GM19324 (cell line): ENCODE measurements at regions not wholly inside any gene's neighbourhood (a gene's known extent, or its start where the extent isn't known, plus 50 kb on each side); places are given as distances from the start of the nearest gene placed in this dataset.

Source experiments
- ATAC-seq: cut with Tn5 transposase; IDR thresholded peaks from one replicate; pipeline ENCODE4 v1.9.1; 2021; ENCODE audit warnings: mild to moderate bottlenecking, moderate library complexity; ENCODE audit not compliant: unreplicated experiment, low FRiP score

DNA sequence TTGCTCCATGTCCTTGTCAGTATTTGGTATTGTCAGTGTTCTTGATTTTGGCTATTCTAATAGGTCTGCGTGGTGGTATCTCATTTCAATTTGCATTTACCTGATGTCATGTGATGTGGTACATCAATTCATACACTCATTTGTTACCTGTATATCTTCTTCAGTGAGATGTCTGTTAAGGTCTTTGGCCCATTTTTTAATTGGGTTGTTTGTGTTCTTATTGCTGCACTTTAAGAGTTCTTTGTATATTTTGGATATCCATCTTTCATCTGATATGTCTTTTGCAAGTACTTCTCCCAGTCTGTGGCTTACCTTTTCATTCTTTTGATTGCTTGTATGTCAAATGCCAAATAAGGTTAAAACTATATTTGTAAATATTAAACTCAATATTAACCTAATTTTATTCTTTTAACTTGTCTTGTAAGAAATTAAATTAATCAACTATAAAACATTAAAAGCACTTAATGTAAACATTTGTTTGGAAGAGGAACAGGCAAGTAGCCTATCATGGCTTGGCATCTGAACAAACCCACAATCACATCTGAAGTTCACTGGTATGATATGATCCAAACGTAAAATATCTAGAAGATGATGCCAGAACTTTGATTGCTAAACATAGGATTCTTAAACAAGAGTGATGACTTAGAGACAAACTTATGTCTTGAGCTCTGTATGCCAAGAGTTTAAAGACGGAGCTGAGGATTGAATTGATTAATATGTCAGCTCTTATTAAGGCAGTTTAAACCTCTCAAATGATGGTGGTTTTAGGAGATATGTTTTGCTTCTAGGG lies 587.3 kb downstream of the ANXA1 start:
- no peak for ATAC-seq

DNA sequence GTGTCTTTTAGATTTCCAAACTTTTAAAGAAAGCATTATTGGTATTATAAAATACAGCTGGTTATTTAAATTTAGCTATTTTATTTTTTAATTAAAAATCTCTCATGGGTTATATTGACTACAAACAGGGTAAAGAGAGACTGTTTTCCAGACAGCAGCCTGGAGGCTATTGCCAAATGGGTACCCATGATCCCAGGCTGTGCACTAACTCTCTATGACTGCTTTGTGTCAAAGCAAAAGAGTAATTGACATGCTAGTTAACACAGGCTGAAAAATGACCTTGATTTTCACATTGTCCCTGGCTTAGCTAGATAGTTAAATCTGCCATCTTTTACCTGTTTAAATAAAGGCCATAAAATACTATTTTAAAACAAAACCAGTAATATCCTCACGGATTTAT lies 589.7 kb downstream of the ANXA1 start:
- ATAC-seq: no peak

DNA sequence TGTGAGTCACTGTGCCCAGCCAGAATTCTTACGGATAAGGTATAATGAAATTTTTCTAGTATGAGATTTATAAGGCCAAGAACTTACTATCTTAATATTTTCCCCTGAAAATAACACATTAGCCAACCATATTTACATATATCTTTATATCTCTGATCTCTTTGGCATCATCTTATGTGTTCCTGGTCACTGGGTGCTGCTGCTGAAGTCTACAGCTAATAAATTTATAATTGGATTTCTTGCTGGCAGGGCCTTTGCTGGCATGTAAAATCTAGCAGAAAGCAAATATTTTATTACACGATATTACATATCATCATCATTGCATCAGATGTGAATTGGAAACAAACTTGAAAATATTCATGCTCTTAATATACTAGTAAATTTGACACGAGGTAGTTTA lies 590.7 kb downstream of the ANXA1 start:
- ATAC-seq: no peak

DNA sequence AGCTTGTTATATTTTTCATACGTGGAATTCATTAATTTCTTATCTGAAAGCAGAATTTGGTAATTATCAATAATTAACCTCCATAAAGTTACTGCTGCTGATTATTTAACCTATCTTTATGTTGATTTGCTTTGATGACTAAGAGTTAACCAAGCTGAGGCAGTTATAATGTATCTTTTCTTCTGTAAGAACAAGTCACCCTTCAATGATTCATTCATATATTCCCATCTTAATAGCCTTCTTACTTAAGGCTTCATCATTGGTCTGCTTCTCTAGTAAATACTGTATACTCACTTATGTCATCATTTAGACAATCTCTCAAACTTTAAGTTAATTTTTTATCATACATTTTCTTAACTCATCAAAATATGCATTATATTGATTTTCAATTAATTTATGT lies 592.2 kb downstream of the ANXA1 start:
- no peak for ATAC-seq

DNA sequence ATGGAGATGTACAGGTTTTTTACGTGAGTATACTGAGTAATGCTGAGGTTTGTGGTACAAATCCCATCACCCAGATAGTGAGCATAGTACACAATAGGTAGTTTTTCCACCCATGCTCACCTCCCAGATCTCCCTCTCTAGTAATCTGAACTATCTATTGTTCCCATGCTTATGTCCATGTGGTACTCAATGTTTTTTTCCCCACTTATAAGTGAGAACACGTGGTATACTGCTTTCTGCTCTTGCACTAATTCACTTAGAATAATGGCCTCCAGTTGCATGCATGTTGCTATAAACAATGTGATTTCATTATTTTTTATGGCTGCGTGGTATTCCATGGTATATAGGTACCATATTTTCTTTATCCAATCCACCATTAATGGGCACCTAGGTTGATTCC lies 593.9 kb downstream of the ANXA1 start:
- no peak for ATAC-seq

DNA sequence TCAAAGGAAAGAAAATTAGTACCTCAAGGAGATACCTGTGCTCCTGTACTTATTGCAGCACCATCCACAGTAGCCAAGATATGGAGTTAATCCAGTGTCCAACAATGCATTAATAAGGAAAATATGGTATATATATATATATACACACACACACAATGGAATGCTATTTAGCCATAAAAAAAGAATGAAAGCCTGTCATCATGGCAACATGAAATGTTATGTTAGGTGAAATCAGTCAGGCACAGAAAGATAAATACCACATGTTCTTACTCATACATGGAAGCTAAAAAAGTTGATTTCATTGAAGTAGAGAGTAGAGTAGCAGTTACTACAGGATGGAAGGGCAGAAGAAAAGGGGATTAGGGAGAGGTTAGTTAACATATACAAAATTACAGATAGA lies 601.5 kb downstream of the ANXA1 start:
- no peak for ATAC-seq

DNA sequence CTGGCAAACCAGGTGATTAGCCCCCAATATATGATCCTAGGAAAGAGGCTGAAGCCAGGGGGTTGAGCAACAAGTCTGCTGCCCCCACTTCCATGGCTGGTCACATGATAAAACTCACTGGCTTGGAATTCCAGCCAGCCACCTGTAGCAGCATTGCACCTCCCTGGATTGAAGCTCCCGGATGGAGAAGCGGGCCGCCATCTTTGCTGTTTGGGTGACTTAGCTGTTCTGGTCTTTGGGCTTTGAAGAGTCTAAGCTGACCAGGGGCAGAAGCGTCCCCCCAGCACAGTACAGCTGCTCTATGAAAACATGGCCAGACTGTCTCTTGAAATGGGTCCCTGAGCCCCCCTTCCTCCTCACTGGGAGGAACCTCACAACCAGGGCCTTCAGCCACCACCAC lies 610.2 kb downstream of the ANXA1 start:
- ATAC-seq: no peak

DNA sequence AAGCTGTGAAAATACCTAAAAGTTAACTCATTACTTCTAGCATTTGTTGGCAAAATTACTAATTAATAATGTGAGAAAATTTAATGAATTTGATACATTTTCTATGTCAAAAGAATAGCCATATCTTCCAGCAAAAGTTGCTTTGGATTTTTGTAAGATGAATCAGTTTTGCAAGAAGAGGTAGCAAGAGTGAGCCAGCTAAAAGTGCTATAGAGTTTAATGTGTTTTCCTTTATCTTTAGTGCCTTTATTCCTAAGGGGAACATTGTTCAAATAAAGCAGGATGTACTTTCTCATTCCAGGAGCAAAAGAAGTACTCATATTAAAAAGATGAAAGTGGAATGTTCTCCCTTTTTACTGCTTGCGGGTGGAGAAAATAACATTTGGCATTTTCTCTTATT lies 622.2 kb downstream of the ANXA1 start:
- no peak for ATAC-seq

DNA sequence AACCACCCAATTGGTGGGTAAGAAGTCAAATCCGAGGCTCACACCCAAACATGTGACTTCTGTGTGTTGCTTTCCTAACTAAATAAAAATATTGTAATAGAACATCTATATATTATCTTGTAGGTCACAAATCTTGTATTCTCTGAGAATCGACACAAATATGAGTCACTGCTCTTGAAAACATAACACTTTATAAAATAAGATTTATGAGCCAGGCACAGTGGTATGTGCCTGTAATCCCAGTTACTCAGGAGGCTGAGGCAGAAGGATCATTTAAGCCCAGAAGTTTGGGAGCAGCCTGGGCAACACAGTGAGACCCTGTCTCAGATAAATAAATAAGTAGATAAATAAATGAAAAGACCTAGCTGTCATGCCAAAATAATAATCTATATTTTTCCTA lies 624.1 kb downstream of the ANXA1 start:
- no peak for ATAC-seq

DNA sequence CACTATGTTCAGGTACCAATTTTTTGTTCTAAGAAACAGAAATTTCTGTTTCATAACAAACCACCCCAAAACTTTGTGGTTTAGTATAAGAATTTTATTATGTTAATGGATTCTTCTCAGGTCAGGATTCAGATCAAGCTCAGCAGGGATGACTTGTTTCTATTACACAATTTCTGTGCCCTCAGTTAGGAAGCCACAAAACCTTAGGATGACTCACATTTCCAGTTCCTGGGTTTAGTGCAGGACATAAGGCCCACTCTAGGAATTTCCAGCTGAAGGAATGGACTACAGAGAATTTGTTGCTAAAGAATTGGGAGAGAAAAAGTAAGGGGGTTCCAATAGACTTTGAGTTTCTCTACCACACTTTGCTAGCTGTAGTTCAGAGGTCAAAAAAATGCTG lies 629.3 kb downstream of the ANXA1 start:
- ATAC-seq: no peak

DNA sequence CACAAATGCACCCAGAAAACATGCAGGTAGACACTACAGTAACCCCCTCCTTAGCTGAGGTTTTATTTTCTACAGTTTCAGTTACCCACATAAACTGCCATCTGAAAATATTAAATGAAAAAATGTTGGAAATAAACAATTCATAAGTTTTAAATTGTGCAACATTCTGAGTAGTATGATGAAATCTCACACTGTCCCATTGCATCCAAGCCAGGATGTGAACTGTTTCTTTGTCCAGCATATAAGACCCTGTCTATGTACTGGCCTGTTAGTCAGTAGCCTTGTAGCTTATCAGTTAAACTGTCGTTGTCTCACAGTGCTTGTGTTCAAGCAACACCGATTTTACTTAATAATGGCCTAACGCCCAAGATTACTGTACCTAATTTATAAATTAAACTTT lies 630.5 kb downstream of the ANXA1 start:
- no peak for ATAC-seq

DNA sequence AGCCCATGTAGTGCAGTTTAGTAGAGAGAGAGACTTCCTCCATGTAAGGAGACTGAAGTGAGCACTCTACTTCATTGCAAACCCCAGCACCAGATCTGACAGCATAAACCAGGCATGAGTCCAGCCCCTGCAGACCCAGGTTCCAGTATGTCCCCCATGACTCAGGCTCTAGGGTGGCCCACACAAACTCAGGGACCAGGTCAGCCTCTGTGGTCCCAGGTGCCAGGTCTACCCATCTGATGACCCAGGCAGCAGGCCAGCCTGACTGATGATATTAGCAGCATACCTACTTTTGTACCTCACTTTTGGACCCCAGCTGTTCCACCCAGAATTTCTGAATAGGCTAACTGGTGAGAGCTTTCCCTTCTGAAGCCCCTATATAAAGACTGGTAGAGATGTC lies 647.8 kb downstream of the ANXA1 start:
- ATAC-seq: no peak

DNA sequence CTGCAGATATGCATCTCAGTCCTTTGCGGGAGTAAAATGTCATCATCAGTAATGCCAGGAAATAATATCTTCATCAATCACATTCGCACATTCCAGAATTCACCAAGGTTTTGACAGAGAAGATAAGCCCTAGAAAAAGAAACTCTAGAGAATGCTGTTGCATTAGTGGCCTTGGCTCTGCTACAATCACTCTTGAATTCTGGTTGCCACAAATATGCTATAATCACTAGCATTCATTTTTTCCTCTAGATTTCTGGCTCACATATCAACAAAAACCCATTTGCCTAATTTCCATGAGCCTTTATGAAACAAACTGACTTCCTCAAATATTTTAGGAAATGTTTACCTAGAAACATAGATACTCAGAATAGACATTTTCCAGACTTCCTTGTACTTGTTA lies 653.4 kb downstream of the ANXA1 start:
- ATAC-seq: no peak

DNA sequence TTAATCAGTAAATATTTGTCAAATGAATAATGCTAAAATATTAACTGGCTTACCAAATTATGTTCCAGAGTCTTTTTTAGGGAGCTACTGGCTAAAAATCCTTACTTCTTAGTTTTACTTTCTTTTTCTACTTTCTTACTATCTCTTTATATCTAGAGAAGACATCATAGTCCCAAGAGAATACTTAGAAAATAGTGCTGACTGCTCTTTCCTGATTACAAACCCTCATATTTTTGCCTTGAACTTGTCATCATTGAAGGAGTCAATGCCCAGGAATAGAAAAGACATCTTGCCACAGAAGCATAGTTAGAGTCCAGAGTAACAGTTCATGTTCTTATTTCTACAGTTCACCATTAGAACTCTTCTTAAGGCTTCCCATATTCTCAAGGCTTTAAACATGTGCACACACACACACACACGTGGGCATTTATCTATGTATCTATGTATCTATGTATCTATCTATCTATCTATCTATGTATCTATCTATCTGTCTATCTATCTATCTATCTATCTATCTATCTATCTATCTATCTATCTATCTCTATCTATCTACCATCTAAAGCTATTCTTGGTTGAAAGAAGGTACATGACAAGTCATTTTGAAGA lies 654.3 kb downstream of the ANXA1 start:
- ATAC-seq: no peak

DNA sequence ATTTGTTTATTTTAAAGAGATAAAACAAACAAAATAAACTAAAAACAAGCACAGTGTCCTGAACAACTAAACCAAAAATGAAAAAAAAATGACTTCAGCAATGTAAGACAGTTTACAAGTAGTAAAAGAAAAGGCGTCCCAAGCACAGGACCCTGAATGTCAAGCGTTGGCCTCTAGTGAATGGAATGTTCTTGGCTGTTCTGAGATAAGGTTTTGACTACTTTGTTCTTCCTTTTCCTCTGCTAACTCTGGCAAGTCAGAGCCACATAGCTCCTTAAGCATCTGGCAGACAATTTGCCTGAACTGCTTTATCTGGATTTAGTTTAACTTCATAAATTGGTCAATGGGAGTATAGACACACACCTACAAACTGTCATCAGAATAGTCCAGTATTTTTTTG lies 655.2 kb downstream of the ANXA1 start:
- no peak for ATAC-seq

DNA sequence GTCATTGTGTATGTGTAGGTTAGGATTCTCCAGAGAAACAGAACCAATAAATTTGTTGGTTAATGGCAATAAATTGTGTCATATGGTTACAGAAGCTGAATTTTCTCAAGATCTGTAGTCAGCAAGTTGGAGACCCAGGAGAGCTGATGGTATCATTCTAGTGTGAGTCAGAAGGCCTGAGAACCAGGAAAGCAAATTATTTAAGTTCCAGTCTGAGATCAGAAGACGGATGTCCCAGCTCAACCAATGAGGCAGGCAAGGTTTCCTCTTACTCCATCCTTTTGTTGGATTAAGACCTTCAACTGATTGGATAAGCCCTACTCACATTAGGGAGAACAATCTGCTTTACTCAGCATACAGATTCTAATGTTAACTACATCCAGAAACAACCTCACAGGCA lies 656.3 kb downstream of the ANXA1 start:
- ATAC-seq: no peak

DNA sequence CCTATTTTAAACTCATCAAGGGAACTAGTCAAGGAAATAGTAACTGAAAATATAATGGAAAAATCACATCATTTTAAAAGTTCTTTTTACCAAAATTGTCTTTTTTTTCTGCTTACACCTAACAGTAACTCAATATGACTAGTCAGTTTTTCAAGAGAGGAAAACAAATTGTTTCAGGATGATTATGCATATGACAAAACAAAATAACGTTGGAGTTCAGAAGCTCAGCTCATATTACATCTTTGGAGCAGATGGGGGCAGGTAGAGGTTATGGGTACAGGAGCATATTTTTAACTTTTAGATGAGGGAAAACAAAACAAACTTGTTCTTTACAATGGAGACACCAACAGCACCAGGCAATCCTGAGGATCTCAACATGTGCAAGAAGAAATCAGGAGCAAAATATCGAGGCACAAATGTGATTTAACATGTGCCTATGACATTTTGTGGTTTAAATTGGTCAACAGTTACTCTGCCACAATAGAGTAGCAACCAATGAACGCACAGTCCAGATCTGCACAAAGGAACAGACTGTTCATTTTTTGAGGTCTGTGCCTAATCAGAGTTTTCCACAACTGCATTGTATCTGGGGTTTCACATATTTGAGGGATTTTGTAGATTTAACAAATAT lies 659.0 kb downstream of the ANXA1 start:
- ATAC-seq: no peak

DNA sequence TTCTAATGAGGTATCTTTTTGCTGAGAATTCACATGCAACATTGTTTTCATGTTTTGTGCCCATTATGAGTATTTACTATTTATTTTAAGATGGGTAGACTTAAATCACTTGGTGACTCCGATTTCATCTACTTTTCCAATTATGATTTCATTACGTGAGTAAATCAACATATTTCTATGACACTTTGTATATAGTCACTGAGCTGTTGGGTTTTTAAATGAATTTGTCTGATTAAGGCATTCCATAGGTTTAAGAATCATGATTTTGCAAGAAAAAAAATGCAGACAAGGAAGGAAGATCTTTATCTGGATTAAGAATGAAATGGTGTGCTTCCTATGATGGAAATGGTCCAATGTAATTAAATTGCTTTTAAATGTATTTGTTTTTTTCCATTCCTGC lies 661.9 kb downstream of the ANXA1 start:
- ATAC-seq: no peak

DNA sequence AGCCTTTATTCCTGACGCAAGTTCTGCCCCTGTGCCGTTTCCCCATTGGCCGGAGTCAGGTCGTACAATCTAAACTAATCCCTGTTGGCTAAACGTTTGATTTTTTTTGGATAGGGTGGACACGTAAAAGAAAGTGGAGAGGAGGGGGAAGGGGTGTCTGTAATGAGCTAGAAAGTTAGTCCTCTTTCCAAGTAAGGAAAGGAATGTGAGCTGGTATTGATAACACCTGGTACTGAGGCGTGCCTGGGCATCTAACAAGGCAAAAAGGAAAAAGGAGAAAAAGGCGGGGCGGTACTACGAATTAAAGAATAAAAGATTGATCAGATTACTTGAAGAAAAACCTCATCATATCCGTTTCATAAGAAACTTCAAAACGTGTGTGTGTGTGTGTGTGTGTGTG lies 665.2 kb downstream of the ANXA1 start:
- no peak for ATAC-seq

DNA sequence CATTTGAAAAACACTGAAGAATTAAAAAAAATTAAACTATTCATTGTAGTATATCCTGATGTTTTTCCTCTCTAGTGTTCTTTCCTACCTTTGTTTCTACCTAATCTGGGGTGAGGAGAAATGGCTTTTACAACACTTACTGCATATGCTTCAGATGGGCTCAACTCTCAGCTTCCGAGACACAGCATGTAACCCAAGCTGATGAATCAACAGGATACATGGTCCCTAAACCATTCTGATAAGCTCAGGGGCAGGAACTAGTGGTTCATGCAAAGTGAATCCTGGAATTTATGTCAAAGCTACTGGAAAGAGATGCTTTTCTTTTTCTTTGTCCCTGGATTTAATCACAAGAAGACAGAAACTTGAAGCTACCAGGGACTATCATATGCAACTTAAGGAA lies 672.5 kb upstream of the RORB start:
- ATAC-seq: no peak

DNA sequence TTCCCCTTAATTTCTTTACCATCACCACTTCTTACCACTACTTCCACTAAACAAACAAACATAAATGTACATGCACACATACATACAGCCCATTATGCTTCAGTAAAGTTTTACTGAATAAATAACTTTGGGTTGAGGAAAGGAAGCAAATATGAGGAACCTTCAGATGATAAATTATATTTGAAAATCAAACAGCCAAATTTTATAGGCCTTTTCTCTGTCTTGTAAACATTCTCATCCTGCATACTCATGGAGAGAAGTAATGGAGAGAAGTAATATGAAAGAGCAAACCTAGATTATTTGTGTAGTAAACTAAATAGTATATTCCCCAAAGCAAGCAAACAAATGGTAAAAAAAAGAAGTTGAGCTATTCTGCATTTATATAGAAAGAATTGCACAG lies 658.3 kb upstream of the RORB start:
- no peak for ATAC-seq

DNA sequence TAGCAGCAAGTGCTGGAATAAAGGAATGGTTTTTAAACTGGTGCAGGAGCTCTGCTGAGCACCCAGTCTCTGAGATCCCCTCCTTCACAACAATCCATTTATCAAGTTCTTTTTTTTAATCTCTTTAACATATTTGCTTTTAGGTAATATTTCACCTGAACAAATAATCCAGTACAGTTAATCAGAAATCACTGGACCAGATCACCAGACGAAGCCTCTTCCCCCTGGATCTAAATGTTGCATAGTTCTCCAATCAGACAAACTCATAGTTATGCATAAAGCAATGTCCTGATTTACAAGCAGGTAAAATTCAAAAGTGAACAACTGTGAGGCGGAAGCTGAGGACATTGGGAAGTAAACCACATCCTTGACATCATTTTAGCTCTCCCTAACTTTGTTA lies 657.7 kb upstream of the RORB start:
- no peak for ATAC-seq
